Ovary (tissue), 3 donors: ENCODE measurements at regions not wholly inside any gene's neighbourhood (a gene's known extent, or its start where the extent isn't known, plus 50 kb on each side); places are given as distances from the start of the nearest gene placed in this dataset.

Source experiments
- CTCF ChIP-seq, 3 donors: fragments of 450-650 bp in 2 of 3; fragments of 200-600 bp in 1 of 3; IDR thresholded peaks; one replicate each; pipeline versions ENCODE4 v1.5.1 to v1.8.0; 2016 to 2022; ENCODE audit warnings: antibody characterized with exemption in 3 of 3, mild to moderate bottlenecking in 1 of 3
- EP300 ChIP-seq: sonication (generic); formaldehyde crosslinking; IDR thresholded peaks from one replicate; pipeline ENCODE4 v1.6.1; 2017; ENCODE audit warnings: antibody characterized with exemption
- POLR2A ChIP-seq: fragments of 450-650 bp; IDR thresholded peaks from one replicate; pipeline ENCODE4 v1.6.1; 2017; ENCODE audit warnings: antibody characterized with exemption, mild to moderate bottlenecking, moderate library complexity
- donor health status: DM: no; HTN: no; CAD: no.

GRCh38 chr2:144206019-144206418 is 313.9 kb downstream of the ZEB2 start:
- TF ChIP-seq CTCF (IDR thresholded peaks at IDR 0.05) (no peak), POLR2A (no peak), EP300 (no peak)
